WTC11 (cell line): ENCODE measurements at regions not wholly inside any gene's neighbourhood (a gene's known extent, or its start where the extent isn't known, plus 50 kb on each side); places are given as distances from the start of the nearest gene placed in this dataset.

Experiments
- ATAC-seq: fragments of 200-7000 bp; cut with Tn5 transposase; 2 replicates; pipeline ENCODE4 v1.10.0; 2021; ENCODE audit warnings: mild to moderate bottlenecking, moderate library complexity
- CTCF ChIA-PET: fragments of 300-600 bp; sonication (Branson Sonifier 250); formaldehyde crosslinking; loops from one replicate; lab custom pipeline; 2021; ENCODE audit warnings: antibody characterized with exemption; lab: Charles Lee
- POLR2A ChIA-PET: fragments of 350-600 bp; sonication (Branson Sonifier 250); formaldehyde crosslinking; loops from one replicate; lab custom pipeline; 2021; ENCODE audit warnings: antibody characterized with exemption; lab: Charles Lee
- DNase-seq: peaks from one replicate; pipeline ENCODE4 v3.0.0; 2021; ENCODE audit warnings: low spot score
- H3K27ac Mint-ChIP-seq: 2 replicates; pipeline ENCODE4 v1.8.0; 2021; ENCODE audit warnings: mixed read lengths
- H3K27me3 Mint-ChIP-seq: 2 replicates; pipeline ENCODE4 v1.8.0; 2021; ENCODE audit warnings: low read depth, mild to moderate bottlenecking, moderate library complexity, mixed read lengths
- H3K36me3 Mint-ChIP-seq: 2 replicates; pipeline ENCODE4 v1.8.0; 2021; ENCODE audit warnings: mixed read lengths
- H3K4me1 Mint-ChIP-seq: 2 replicates; pipeline ENCODE4 v1.8.0; 2022; ENCODE audit warnings: mixed read lengths
- H3K4me3 Mint-ChIP-seq: 2 replicates; pipeline ENCODE4 v1.8.0; 2021; ENCODE audit warnings: mild to moderate bottlenecking, moderate library complexity, mixed read lengths
- H3K9me3 Mint-ChIP-seq: 2 replicates; pipeline ENCODE4 v1.8.0; 2021; ENCODE audit warnings: mixed read lengths
- CDX4 ChIP-seq: fragments of 250-450 bp; sonication (Bioruptor Pico); IDR thresholded peaks from 2 replicates; pipeline ENCODE4 v1.9.0; 2021; ENCODE audit warnings: moderate library complexity, mild to moderate bottlenecking, inconsistent platforms, borderline replicate concordance
- ELF4 ChIP-seq: sonication (generic); formaldehyde crosslinking; IDR thresholded peaks from 2 replicates; pipeline ENCODE4 v1.8.1; 2022; ENCODE audit warnings: low read depth, mild to moderate bottlenecking, moderate library complexity, missing genetic modification reagents
- FOXP4 ChIP-seq: sonication (generic); formaldehyde crosslinking; IDR thresholded peaks from 2 replicates; pipeline ENCODE4 v1.8.0; 2022; ENCODE audit warnings: mild to moderate bottlenecking, missing genetic modification reagents
- IRF2 ChIP-seq: sonication (generic); formaldehyde crosslinking; IDR thresholded peaks from 2 replicates; pipeline ENCODE4 v1.8.0; 2022; ENCODE audit warnings: low read depth, missing genetic modification reagents, borderline replicate concordance
- KAT7 ChIP-seq: sonication (generic); formaldehyde crosslinking; IDR thresholded peaks from 2 replicates; pipeline ENCODE4 v1.8.1; 2023; ENCODE audit warnings: missing genetic modification reagents, mild to moderate bottlenecking, borderline replicate concordance
- SP1 ChIP-seq: sonication (generic); formaldehyde crosslinking; conservative IDR thresholded peaks from 2 replicates; pipeline ENCODE4 v1.8.1; 2022; ENCODE audit warnings: missing genetic modification reagents
- TCF7 ChIP-seq: sonication (generic); formaldehyde crosslinking; IDR thresholded peaks from 2 replicates; pipeline ENCODE4 v1.8.0; 2022; ENCODE audit warnings: mild to moderate bottlenecking, low read depth, missing genetic modification reagents, moderate library complexity
- ZNF138 ChIP-seq: sonication (generic); formaldehyde crosslinking; conservative IDR thresholded peaks from 2 replicates; pipeline ENCODE4 v1.8.1; 2022; ENCODE audit warnings: mild to moderate bottlenecking, moderate library complexity, missing genetic modification reagents
- ZNF416 ChIP-seq: fragments of 250-450 bp; sonication (Bioruptor Pico); IDR thresholded peaks from 2 replicates; pipeline ENCODE4 v1.9.0; 2021; ENCODE audit warnings: mild to moderate bottlenecking, inconsistent platforms
- TF ChIP-seq, protein P1 (sequence below): sonication (generic); formaldehyde crosslinking; IDR thresholded peaks from 2 replicates; pipeline ENCODE4 v1.8.1; 2023; ENCODE audit warnings: mild to moderate bottlenecking, missing genetic modification reagents, borderline replicate concordance
- TF ChIP-seq, protein P2 (sequence below): sonication (generic); formaldehyde crosslinking; IDR thresholded peaks from 2 replicates; pipeline ENCODE4 v1.8.1; 2023; ENCODE audit warnings: mild to moderate bottlenecking, missing genetic modification reagents
- TF ChIP-seq, protein P3 (sequence below): sonication (generic); formaldehyde crosslinking; IDR thresholded peaks from 2 replicates; pipeline ENCODE4 v1.8.1; 2023; ENCODE audit warnings: mild to moderate bottlenecking, missing genetic modification reagents, moderate library complexity
- TF ChIP-seq, protein P4 (sequence below): fragments of 250-450 bp; sonication (Bioruptor Pico); IDR thresholded peaks from 2 replicates; pipeline ENCODE4 v1.9.0; 2021; ENCODE audit warnings: mild to moderate bottlenecking
- TF ChIP-seq, protein P5 (sequence below): sonication (generic); formaldehyde crosslinking; IDR thresholded peaks from 2 replicates; pipeline ENCODE4 v1.8.0; 2023; ENCODE audit warnings: mild to moderate bottlenecking, missing genetic modification reagents
- TF ChIP-seq, protein P6 (sequence below): sonication (generic); formaldehyde crosslinking; IDR thresholded peaks from 2 replicates; pipeline ENCODE4 v1.8.0; 2023; ENCODE audit warnings: missing genetic modification reagents, mild to moderate bottlenecking, borderline replicate concordance

DNA sequence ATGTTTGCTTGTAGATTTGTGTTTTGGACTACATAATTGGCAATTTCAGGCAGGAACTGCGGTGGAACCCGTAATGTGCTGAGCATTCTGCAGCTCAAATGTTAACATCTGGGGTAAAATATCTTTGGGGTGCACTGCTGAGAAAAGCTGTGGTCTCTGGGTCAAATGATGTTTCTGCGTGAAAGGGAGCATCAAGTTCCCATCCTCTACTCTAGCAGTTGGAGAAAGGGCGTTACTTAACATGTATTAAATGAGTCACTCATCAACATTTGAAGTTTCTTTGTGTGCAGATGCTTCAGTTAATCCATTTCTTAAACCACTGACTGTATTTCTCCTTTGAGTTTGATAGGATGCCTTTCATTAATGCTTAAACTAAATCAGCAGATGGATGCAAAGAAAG lies 273.1 kb upstream of the PITRM1 start (continued):
- TF ChIP-seq TCF7 = no peak
- TF ChIP-seq, protein P1, sequence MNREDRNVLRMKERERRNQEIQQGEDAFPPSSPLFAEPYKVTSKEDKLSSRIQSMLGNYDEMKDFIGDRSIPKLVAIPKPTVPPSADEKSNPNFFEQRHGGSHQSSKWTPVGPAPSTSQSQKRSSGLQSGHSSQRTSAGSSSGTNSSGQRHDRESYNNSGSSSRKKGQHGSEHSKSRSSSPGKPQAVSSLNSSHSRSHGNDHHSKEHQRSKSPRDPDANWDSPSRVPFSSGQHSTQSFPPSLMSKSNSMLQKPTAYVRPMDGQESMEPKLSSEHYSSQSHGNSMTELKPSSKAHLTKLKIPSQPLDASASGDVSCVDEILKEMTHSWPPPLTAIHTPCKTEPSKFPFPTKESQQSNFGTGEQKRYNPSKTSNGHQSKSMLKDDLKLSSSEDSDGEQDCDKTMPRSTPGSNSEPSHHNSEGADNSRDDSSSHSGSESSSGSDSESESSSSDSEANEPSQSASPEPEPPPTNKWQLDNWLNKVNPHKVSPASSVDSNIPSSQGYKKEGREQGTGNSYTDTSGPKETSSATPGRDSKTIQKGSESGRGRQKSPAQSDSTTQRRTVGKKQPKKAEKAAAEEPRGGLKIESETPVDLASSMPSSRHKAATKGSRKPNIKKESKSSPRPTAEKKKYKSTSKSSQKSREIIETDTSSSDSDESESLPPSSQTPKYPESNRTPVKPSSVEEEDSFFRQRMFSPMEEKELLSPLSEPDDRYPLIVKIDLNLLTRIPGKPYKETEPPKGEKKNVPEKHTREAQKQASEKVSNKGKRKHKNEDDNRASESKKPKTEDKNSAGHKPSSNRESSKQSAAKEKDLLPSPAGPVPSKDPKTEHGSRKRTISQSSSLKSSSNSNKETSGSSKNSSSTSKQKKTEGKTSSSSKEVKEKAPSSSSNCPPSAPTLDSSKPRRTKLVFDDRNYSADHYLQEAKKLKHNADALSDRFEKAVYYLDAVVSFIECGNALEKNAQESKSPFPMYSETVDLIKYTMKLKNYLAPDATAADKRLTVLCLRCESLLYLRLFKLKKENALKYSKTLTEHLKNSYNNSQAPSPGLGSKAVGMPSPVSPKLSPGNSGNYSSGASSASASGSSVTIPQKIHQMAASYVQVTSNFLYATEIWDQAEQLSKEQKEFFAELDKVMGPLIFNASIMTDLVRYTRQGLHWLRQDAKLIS (CRISPR knock-in tag) = no peak
- TF ChIP-seq, protein P2, sequence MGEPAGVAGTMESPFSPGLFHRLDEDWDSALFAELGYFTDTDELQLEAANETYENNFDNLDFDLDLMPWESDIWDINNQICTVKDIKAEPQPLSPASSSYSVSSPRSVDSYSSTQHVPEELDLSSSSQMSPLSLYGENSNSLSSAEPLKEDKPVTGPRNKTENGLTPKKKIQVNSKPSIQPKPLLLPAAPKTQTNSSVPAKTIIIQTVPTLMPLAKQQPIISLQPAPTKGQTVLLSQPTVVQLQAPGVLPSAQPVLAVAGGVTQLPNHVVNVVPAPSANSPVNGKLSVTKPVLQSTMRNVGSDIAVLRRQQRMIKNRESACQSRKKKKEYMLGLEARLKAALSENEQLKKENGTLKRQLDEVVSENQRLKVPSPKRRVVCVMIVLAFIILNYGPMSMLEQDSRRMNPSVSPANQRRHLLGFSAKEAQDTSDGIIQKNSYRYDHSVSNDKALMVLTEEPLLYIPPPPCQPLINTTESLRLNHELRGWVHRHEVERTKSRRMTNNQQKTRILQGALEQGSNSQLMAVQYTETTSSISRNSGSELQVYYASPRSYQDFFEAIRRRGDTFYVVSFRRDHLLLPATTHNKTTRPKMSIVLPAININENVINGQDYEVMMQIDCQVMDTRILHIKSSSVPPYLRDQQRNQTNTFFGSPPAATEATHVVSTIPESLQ (CRISPR knock-in tag) = no peak
- TF ChIP-seq ELF4 (CRISPR knock-in tag) = no peak
- TF ChIP-seq, protein P3, sequence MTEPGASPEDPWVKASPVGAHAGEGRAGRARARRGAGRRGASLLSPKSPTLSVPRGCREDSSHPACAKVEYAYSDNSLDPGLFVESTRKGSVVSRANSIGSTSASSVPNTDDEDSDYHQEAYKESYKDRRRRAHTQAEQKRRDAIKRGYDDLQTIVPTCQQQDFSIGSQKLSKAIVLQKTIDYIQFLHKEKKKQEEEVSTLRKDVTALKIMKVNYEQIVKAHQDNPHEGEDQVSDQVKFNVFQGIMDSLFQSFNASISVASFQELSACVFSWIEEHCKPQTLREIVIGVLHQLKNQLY (CRISPR knock-in tag) = no peak
- no peak for TF ChIP-seq SP1

GRCh38 chr10:3442451-3442990 lies 269.9 kb upstream of the PITRM1 start:
- ATAC-seq = no peak
- Mint-ChIP-seq H3K4me1 (peaks cover 8% of the 10 kb centered on the region), H3K27me3 (no peaks in the 10 kb centered on the region), H3K4me3 (no peak overlapping the region), H3K9me3 (peaks cover 65% of the 10 kb centered on the region), H3K27ac (no peak overlapping the region), H3K36me3 (peaks cover 32% of the 10 kb centered on the region)
- DNase-seq = no peak
- CTCF ChIA-PET = no interaction called here
- POLR2A ChIA-PET = no interaction called here
- no peak for TF ChIP-seq IRF2
- no peak for TF ChIP-seq FOXP4 (CRISPR knock-in tag)
- TF ChIP-seq, protein P4, sequence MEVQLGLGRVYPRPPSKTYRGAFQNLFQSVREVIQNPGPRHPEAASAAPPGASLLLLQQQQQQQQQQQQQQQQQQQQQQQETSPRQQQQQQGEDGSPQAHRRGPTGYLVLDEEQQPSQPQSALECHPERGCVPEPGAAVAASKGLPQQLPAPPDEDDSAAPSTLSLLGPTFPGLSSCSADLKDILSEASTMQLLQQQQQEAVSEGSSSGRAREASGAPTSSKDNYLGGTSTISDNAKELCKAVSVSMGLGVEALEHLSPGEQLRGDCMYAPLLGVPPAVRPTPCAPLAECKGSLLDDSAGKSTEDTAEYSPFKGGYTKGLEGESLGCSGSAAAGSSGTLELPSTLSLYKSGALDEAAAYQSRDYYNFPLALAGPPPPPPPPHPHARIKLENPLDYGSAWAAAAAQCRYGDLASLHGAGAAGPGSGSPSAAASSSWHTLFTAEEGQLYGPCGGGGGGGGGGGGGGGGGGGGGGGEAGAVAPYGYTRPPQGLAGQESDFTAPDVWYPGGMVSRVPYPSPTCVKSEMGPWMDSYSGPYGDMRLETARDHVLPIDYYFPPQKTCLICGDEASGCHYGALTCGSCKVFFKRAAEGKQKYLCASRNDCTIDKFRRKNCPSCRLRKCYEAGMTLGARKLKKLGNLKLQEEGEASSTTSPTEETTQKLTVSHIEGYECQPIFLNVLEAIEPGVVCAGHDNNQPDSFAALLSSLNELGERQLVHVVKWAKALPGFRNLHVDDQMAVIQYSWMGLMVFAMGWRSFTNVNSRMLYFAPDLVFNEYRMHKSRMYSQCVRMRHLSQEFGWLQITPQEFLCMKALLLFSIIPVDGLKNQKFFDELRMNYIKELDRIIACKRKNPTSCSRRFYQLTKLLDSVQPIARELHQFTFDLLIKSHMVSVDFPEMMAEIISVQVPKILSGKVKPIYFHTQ (CRISPR knock-in tag) = no peak
- no peak for TF ChIP-seq KAT7
- TF ChIP-seq CDX4 (CRISPR knock-in tag) = no peak
- TF ChIP-seq, protein P5, sequence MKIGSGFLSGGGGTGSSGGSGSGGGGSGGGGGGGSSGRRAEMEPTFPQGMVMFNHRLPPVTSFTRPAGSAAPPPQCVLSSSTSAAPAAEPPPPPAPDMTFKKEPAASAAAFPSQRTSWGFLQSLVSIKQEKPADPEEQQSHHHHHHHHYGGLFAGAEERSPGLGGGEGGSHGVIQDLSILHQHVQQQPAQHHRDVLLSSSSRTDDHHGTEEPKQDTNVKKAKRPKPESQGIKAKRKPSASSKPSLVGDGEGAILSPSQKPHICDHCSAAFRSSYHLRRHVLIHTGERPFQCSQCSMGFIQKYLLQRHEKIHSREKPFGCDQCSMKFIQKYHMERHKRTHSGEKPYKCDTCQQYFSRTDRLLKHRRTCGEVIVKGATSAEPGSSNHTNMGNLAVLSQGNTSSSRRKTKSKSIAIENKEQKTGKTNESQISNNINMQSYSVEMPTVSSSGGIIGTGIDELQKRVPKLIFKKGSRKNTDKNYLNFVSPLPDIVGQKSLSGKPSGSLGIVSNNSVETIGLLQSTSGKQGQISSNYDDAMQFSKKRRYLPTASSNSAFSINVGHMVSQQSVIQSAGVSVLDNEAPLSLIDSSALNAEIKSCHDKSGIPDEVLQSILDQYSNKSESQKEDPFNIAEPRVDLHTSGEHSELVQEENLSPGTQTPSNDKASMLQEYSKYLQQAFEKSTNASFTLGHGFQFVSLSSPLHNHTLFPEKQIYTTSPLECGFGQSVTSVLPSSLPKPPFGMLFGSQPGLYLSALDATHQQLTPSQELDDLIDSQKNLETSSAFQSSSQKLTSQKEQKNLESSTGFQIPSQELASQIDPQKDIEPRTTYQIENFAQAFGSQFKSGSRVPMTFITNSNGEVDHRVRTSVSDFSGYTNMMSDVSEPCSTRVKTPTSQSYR (CRISPR knock-in tag) = no peak
- TF ChIP-seq ZNF416 (CRISPR knock-in tag) = no peak
- TF ChIP-seq, protein P6, sequence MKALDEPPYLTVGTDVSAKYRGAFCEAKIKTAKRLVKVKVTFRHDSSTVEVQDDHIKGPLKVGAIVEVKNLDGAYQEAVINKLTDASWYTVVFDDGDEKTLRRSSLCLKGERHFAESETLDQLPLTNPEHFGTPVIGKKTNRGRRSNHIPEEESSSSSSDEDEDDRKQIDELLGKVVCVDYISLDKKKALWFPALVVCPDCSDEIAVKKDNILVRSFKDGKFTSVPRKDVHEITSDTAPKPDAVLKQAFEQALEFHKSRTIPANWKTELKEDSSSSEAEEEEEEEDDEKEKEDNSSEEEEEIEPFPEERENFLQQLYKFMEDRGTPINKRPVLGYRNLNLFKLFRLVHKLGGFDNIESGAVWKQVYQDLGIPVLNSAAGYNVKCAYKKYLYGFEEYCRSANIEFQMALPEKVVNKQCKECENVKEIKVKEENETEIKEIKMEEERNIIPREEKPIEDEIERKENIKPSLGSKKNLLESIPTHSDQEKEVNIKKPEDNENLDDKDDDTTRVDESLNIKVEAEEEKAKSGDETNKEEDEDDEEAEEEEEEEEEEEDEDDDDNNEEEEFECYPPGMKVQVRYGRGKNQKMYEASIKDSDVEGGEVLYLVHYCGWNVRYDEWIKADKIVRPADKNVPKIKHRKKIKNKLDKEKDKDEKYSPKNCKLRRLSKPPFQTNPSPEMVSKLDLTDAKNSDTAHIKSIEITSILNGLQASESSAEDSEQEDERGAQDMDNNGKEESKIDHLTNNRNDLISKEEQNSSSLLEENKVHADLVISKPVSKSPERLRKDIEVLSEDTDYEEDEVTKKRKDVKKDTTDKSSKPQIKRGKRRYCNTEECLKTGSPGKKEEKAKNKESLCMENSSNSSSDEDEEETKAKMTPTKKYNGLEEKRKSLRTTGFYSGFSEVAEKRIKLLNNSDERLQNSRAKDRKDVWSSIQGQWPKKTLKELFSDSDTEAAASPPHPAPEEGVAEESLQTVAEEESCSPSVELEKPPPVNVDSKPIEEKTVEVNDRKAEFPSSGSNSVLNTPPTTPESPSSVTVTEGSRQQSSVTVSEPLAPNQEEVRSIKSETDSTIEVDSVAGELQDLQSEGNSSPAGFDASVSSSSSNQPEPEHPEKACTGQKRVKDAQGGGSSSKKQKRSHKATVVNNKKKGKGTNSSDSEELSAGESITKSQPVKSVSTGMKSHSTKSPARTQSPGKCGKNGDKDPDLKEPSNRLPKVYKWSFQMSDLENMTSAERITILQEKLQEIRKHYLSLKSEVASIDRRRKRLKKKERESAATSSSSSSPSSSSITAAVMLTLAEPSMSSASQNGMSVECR (CRISPR knock-in tag) = no peak
- no peak for TF ChIP-seq ZNF138
